Islet of Langerhans (tissue), 1 donor: ENCODE measurements at regions not wholly inside any gene's neighbourhood (a gene's known extent, or its start where the extent isn't known, plus 50 kb on each side); places are given as distances from the start of the nearest gene placed in this dataset.
"Not testable (repeated sequence)": the region's sequence is repeated elsewhere in the genome, so short reads cannot be mapped to it uniquely, and the experiment has no call there.

Experiments
- FAIRE-seq: peaks from one replicate; lab custom pipeline; 2011; peaks lifted over from hg19 to GRCh38; lab: Jason Lieb, UNC

- no peak for FAIRE-seq
These were observed 454.2 kb upstream of the B3GAT1 start for GRCh38 chr11:134866215-134866614.

DNA sequence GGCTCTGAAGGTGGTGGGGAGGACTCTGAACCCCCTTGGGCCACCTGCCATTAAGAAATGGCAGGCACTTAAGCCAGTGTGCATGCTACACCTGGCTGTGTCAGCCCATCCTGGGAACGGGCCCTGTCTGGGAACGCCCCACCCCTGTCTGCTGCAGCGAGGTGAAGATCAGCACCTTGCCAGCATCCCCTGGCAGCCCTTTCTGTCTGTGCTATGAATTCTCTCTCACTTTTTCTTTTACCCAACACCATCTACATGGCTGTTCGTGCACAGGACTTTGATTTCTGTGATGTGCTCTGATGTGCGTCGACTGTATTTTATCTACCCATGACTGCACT, 452.9 kb upstream of the B3GAT1 start:
- no peak for FAIRE-seq

- no peak for FAIRE-seq
These were observed 452.4 kb upstream of the B3GAT1 start for GRCh38 chr11:134864233-134864967.

DNA sequence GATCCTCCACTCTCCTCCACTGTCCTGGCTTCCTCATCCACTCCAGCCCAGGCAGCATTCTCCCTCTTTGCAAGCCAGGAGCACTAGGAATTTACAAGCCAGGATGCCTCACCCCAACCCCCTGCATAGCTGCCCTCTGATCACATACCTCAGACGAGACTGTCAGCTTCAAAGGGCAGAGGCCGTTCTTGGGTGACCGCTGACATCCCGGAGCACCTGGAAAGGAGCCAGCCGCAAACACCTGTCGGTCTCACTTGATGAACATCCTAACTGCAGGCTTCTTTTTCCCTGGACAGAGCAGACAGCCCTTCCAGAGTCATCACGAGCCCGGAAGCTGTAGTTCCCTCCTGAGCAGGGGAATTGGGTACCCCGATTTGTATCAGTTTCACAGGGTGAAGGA, 451.3 kb upstream of the B3GAT1 start:
- no peak for FAIRE-seq

GRCh38 chr11:134862587-134863195, 450.6 kb upstream of the B3GAT1 start:
- FAIRE-seq: no peak

DNA sequence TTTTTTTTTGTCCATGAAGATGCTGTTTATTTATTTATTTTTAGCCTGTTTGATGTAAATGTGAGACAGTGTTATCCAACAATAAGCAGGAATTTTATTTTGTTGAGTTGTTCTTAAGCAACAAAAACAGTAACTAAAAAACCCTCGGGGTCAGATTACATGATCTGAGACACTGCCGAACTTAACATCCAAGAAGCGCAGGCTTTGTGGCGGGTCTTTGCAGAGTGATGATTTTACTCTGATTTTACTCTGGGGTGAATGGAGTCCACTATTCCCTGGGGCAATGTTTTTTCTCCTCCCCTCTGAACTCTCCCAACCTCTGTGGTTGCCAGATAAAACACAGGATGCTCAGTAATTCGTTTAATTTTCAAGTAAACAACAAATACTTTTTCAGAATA, 450.1 kb upstream of the B3GAT1 start:
- no peak for FAIRE-seq

GRCh38 chr11:134861490-134862104, 449.6 kb upstream of the B3GAT1 start:
- FAIRE-seq: no peak

DNA sequence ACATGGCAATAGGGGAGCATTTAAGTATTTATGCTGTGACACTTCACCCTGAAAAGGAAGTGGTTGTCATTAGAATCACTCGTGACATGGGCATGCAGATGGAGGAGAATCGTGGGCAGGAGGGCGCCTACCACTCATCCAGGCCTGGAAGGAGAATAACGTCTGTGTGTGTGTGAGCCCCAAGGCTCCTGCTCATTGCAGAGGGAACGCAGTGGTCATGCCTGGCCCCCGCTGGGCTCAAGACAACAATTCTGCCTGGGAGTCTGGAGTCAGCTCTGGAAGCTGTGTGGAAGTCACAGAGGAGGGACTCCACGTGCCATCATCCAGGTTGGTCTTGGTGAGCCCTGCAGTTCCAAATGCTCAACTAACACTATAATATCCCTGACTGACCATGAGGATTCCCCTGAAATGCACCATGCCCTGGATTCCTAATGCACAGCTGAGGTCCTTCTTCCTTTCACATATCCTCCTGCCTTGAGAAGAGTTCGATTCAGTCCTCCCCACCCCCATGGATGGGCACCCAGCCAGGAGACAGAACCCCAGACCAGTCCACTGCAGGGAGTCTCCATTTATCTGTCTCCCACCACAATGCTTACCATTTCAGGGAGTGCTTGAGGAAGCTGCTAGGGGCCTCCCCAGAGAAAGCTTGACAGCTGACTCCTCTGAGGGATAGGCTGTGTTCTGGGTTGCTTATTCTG, 446.9 kb upstream of the B3GAT1 start:
- no peak for FAIRE-seq

- FAIRE-seq: no peak
These were observed 445.0 kb upstream of the B3GAT1 start for GRCh38 chr11:134857035-134857434.

GRCh38 chr11:134856056-134856971, 444.3 kb upstream of the B3GAT1 start:
- no peak for FAIRE-seq

DNA sequence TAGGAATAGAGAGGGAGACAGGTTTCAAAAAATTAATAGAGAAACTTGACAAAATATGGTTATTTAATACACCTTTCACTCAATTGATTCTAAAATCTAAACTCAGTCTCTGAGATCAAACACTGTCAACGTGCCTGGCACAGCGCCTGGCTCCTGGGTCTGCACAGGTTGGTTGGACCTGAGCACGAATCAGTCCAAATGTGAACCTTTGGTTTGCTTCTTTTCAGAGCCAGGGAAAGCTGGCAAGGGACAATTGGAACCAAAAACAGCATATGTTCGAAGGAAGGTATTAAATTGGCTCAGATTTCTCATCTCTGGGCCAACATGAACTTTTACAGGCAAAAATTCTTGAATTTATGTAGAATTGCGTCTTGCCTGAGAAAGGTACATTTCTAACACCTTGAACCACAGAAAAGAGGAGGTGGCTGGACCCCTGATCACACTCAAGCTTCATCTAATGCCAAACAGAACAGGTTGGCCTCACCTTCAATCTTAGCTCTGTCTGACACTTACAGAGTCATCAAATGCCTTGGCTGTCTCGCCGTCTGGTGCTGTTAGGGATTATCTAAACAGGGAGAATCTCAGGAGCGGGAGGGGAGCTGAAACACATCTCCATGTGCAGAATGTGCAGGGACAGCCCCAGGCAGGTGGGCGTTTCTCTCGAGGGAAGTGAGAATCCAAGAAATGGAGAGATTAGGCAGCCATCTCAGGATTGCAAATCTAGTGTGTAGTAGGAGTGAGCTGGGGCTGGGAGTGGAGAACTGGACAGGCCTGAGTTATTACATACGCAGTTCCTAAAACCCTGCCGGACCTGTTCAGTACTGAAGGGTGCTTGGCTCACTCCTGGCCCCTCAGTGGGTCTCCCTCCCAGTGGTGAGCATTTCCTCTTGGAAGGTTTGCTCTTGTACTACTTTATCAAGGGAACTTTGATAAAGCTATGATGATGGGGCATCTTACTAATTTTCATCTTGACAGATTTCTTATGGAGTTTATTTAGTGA, 442.2 kb upstream of the B3GAT1 start:
- no peak for FAIRE-seq

- not testable (repeated sequence) for FAIRE-seq
These were observed 439.6 kb upstream of the B3GAT1 start for GRCh38 chr11:134851503-134852224.

DNA sequence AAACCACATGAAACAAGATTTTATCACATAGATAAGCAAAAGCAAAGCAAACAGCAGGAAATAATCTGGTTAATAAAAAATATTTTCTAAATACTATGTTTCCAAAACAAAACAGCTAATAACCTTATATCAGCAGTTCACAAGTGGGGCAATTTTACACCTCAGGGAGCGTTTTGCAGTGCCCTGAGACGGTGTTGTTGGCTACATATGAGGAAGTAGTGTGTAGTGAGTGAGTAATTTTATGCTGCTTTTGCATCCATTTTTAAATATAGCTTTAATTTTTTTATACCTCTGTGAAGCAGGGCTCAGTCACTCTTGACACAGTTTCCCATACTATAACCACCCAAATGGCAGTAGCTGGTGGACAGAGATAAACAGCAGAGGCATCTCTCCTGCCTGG, 438.5 kb upstream of the B3GAT1 start:
- FAIRE-seq: no peak

DNA sequence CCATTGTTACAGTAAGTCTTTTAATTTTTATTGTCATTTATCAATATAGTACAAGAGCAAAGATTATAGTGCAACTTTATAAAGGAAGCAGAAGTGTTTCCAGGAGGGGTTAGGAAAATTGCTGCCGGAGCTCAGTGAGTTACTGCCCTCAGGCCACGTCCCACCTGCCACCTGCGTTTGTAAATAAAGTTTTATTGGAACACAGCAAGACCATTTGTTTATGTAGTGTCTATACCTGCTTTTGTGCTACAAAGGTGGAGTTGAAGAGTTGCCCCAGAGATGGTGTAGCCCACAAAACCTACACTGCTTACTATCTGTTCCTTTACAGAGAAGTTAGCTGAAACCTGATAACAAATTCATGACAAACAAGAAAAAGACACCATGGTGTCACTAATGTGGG, 437.8 kb upstream of the B3GAT1 start:
- FAIRE-seq: no peak

- FAIRE-seq: no peak
These were observed 435.2 kb upstream of the B3GAT1 start for GRCh38 chr11:134847083-134847715.

DNA sequence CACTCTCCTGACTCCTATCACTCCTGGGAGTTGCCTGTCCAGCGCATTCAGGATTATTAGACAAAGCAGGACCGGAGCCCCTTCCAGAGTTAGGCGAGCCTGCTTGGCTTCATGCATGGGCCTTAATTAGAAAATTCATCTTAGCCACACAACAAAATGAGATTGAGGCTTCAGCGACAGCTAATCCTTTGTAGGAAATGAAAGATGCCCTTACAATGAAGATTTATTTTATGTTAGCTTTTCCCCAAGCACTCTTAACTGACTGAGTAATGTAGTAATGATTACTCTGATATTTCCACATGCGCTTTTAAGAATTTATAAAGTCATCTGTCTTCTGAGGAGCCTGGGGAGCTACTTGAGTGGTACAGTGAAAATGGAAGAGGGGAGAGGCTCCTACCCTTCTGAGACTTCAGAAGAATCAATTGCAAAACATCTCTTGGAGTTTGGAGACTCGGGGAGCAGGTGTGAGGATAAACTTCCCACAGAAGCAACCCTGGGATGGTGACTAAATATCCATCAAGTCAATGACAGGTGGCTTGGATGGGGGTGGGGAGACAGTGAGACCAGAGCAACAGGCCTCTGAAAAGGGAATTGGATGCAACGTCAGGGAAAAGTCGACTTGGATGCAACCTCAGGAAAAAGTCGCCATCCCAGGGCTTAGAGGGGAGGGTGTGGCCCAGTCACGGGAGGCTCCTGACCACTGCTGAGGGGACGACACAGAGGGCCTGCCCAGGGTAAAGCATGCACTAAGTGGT, 434.5 kb upstream of the B3GAT1 start:
- no peak for FAIRE-seq

GRCh38 chr11:134845474-134846327, 433.7 kb upstream of the B3GAT1 start:
- no peak for FAIRE-seq

DNA sequence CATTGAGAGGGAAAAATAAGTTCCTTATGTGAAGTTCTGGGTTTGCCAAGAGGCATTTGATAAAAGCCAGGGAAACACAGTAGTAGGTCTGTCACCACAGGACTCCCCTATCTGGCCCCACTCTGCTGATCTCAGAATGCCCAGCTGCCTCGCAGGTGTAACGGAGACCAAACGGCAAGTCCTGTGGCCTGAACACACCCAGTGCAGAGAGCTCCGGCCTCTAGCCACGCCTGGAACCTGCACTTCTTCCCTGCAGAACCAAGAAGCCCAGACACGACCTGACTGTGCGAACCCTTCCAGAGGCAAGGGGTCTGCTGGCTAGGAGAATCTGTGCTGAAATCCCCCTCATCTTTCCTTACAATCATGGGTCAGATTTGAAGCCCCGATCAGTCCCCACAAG, 432.8 kb upstream of the B3GAT1 start:
- FAIRE-seq: no peak
